NCI-H82 treated with DMSO at 0.1 percent for 48 hours (cell line): ENCODE measurements at regions not wholly inside any gene's neighbourhood (a gene's known extent, or its start where the extent isn't known, plus 50 kb on each side); places are given as distances from the start of the nearest gene placed in this dataset.

Experiments
- DNase-seq: peaks from one replicate; lab custom pipeline; 2025; ENCODE audit not compliant: unreplicated experiment; lab: John Stamatoyannopoulos, UW

GRCh38 chr4:11589676-11590075 is 161.0 kb upstream of the HS3ST1 start:
- DNase-seq = no peak

GRCh38 chr4:11587797-11588196 is 159.1 kb upstream of the HS3ST1 start:
- no peak for DNase-seq

- DNase-seq = no peak
Measured at GRCh38 chr4:11585506-11585905, 156.8 kb upstream of the HS3ST1 start.

GRCh38 chr4:11568511-11568910 is 139.8 kb upstream of the HS3ST1 start:
- no peak for DNase-seq

- no peak for DNase-seq
Measured at GRCh38 chr4:11566444-11567022, 137.8 kb upstream of the HS3ST1 start.

GRCh38 chr4:11565899-11566298 is 137.2 kb upstream of the HS3ST1 start:
- no peak for DNase-seq

- DNase-seq = no peak
Measured at GRCh38 chr4:11565213-11565612, 136.5 kb upstream of the HS3ST1 start.

- DNase-seq = no peak
Measured at GRCh38 chr4:11564021-11564420, 135.3 kb upstream of the HS3ST1 start.

GRCh38 chr4:11549525-11549924 is 120.8 kb upstream of the HS3ST1 start:
- no peak for DNase-seq

GRCh38 chr4:11548597-11549082 is 119.9 kb upstream of the HS3ST1 start:
- no peak for DNase-seq

GRCh38 chr4:11546391-11547175 is 117.9 kb upstream of the HS3ST1 start:
- no peak for DNase-seq

GRCh38 chr4:11545651-11546050 is 117.0 kb upstream of the HS3ST1 start:
- DNase-seq = no peak

GRCh38 chr4:11544211-11544610 is 115.5 kb upstream of the HS3ST1 start:
- no peak for DNase-seq

- no peak for DNase-seq
Measured at GRCh38 chr4:11543706-11544105, 115.0 kb upstream of the HS3ST1 start.

GRCh38 chr4:11542952-11543351 is 114.3 kb upstream of the HS3ST1 start:
- no peak for DNase-seq

GRCh38 chr4:11537846-11538245 is 109.2 kb upstream of the HS3ST1 start:
- DNase-seq = no peak

GRCh38 chr4:11535333-11535732 is 106.6 kb upstream of the HS3ST1 start:
- DNase-seq = no peak

- DNase-seq = no peak
Measured at GRCh38 chr4:11534623-11535302, 106.1 kb upstream of the HS3ST1 start.

GRCh38 chr4:11532138-11532537 is 103.4 kb upstream of the HS3ST1 start:
- DNase-seq = no peak

GRCh38 chr4:11529625-11530201 is 101.0 kb upstream of the HS3ST1 start:
- DNase-seq = no peak

- DNase-seq = no peak
Measured at GRCh38 chr4:11525085-11525484, 96.4 kb upstream of the HS3ST1 start.

GRCh38 chr4:11518754-11519153 is 90.1 kb upstream of the HS3ST1 start:
- no peak for DNase-seq
